GM12874 (cell line): ENCODE measurements at regions not wholly inside any gene's neighbourhood (a gene's known extent, or its start where the extent isn't known, plus 50 kb on each side); places are given as distances from the start of the nearest gene placed in this dataset.

Source experiments
- TF ChIP-seq, protein P1 (sequence below): IDR thresholded peaks from 2 replicates; pipeline ENCODE4 v1.5.1; 2011; ENCODE audit warnings: low read depth, mild to moderate bottlenecking, control low read depth, low read length, moderate library complexity; ENCODE audit not compliant: insufficient read depth

DNA sequence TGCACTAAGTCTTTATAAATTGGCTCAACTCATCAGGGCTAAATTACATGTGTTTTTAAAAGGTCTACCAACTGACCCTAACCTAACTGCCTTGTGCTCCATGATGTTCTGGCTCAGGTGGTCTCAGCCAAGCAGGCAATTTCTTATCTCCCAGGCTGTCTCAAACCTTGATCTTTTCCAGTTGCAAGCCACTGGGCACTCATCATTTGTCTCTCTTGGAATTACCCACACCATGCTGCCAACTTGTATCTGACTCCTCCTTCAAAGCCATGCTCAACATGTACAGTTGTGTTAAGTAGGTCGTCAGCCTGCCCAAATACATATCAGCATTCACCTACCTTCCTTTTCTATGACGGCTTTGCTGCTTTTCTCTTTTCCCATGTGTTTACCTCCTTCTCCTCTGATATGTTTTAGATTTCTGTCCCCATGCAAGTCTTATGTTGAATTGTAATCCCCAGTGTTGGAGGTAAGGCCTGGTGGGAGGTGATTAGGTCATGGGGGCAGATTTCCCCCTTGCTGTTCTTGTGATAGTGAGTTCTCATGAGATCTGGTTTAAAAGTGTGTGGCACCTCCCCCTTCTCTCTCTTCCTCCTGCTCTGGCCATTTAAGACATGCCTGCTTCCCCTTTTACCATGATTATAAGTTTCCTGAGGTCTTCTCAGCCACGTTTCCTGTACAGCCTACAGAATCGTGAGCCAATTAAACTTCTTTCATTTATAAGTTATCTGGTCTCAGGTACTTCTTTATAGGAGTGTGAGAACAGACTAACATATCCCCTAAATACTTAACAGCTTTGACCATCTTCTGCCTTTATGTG lies 130.0 kb downstream of the ELAPOR2 start:
- TF ChIP-seq, protein P1, sequence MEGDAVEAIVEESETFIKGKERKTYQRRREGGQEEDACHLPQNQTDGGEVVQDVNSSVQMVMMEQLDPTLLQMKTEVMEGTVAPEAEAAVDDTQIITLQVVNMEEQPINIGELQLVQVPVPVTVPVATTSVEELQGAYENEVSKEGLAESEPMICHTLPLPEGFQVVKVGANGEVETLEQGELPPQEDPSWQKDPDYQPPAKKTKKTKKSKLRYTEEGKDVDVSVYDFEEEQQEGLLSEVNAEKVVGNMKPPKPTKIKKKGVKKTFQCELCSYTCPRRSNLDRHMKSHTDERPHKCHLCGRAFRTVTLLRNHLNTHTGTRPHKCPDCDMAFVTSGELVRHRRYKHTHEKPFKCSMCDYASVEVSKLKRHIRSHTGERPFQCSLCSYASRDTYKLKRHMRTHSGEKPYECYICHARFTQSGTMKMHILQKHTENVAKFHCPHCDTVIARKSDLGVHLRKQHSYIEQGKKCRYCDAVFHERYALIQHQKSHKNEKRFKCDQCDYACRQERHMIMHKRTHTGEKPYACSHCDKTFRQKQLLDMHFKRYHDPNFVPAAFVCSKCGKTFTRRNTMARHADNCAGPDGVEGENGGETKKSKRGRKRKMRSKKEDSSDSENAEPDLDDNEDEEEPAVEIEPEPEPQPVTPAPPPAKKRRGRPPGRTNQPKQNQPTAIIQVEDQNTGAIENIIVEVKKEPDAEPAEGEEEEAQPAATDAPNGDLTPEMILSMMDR, result no peak

DNA sequence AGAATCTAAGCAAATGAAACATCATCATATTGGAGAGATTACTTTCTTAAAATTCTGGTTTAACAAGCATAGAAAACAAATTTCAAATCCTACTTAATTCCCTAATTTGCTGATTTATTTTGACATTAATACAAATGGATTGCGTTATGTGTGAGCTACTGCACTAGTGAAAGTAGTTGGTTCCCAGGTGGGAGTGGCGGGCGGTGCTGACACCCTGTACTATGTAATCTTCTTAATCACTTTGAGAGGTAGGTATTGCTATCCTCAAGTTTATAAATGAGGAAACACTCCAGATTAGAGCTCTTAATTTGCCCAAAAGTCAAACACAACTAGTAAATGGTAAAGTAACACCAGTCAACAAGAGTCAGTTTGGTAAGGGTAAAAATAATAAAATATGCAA lies 131.1 kb downstream of the ELAPOR2 start:
- TF ChIP-seq, protein P1, result no peak

DNA sequence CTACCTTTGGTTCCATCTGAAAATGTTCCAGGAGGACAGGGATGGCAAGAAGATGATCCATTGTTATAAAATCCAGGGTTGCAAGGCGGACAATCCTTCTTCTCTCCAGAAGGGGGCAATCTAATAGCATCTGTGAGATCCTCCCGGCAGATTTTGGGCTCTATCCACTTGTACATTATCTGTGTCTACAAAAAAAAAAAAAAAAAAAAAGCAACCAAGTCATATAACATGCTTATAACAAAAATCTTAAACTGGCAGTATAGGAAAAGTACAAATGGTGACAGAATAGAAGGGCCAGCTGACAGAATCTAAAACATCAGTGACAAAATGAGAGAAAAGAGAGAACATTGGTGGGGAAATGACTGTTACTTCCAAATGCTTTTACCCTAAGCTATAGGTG lies 132.7 kb downstream of the ELAPOR2 start:
- TF ChIP-seq, protein P1, result peak; percentile 63

DNA sequence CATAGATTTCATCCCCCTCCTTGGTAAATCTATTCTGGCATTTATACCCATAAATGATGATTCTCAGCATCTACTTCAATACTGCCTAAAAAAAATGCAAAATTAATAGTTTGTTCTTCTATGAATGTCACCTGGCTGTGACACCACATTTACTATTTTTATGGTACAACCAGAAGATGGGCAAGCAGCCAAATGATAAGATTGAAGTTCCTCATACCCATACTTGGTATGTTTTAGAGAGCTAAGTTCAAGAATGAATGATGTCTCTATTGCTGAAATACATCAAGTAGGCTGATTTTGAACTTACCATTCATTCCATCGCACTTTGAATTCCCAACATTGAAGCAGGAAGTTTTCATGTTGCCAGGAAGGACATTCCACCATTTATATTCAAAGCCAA lies 134.2 kb downstream of the ELAPOR2 start:
- TF ChIP-seq, protein P1, result no peak

DNA sequence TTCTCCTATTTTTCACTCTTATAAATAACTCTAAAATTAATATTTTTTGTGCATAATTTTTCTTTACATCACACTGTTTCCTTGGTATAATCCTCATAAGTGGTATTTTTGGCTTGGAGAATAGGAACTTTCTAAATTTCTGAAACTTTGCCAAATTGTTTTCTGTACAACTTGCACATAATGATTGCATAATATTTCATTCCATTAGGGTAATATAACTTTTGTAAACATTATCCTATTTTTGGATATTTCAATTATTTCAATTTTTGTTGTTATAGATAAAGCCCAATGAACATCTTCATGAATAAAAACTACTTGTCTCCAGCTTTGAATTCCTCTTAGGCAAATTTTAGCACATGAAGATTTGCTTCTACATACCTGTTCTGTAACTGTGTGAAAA lies 135.9 kb downstream of the ELAPOR2 start:
- TF ChIP-seq, protein P1, result no peak

DNA sequence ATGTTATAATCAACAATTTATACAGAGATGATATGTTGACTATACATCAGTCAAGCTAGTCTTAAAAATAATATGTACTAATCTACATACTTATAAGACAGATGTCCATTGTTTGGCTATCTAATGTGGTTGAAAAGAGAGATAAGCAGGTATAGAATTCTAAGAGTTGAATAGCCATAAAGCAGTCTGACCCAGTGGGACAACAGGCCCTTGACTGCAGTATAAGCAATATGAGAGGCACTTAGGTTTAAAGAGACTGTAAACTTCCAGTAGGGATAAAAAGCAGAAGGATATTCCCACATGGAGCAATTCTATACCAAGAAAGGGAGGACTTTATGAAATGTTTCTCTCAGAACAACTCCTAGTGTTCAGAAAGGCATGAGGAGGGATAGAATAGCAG lies 139.3 kb downstream of the ELAPOR2 start:
- TF ChIP-seq, protein P1, result no peak

DNA sequence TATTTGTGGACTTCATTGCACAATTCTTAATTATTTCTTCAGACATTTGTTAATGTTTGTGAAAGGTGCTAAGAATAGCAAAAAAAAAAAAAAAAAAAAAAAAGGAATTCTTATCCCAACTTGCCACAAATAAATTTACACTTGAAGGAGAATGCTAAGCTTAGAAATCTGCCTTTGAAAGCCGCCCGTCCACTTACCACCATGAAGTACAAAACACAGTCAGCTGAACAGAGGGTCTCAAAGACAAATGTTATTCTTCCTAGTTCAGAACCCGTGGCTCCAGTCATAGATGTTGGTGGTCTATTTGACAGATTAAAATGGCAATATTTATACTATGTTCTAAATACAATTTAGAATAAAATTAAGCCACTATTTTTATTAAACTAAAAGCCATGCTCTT lies 141.2 kb downstream of the ELAPOR2 start:
- TF ChIP-seq, protein P1, result no peak
